ENCODE measurements at regions not wholly inside any gene's neighbourhood (a gene's known extent, or its start where the extent isn't known, plus 50 kb on each side); places are given as distances from the start of the nearest gene placed in this dataset.
"Not testable (repeated sequence)": the region's sequence is repeated elsewhere in the genome, so short reads cannot be mapped to it uniquely, and the experiment has no call there.

- DNase-seq (ENCODE audit: low spot score), result no peak
These were observed 100.4 kb upstream of the PMCH start for GRCh38 chr12:102298022-102298421.

DNA sequence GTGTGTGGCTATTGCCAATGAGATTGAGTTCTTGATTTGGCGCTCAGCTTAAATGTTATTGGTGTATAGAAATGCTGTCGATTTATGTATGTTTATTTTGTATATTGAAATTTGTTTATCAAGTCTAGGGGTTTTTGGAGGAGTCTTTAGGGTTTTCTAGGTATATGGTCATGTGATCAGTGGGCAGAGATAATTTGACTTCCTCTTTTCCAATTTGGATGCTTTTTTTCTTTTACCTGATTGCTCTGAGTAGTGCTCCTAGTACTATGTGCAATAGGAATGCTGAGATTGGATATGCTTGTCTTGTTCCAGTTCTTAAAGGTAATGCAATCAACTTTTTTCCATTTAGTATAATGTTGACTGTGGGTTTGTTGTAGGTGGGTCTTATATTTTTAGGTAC is 99.8 kb upstream of the PMCH start:
- no peak for DNase-seq (ENCODE audit: low spot score)

GRCh38 chr12:102294568-102294967 is 96.9 kb upstream of the PMCH start:
- no peak for DNase-seq (ENCODE audit: low spot score)

GRCh38 chr12:102291498-102292440 is 94.1 kb upstream of the PMCH start:
- DNase-seq (ENCODE audit: low spot score), result not testable (repeated sequence)

DNA sequence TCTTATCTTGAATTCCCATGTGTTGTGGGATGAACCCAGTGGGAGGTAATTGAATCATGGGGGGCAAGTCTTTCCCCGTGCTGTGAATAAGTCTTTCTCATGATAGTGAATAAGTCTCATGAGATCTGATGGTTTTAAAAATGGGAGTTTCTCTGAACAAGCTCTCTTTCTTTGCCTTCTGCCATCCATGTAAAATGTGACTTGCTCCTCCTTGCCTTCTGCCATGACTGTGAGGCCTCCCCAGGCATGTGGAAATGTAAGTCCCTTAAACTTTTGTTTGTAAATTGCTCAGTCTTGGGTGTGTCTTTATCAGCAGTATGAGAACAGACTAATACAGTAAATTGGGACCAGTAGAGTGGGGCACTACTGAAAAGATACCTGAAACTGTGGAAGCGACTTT is 92.1 kb upstream of the PMCH start:
- not testable (repeated sequence) for DNase-seq (ENCODE audit: low spot score)

DNA sequence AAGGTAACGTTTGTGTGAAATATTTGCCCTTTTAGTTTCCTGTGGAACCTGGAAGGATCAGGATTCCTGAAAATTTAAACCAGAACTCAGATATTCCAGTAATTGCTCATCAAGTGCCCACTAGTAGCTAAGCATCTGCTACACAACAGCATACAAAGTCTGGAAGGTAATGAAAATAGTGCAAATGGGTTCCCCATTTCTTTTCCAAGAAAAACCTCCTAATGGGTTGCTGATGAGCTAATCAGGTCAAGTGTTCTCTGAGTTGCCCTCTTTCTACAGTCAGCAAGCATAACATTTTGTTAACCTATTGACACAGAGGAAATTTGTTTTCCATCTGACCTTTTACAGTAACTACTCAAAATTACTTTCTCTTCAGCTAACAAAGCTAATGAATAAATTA is 83.6 kb upstream of the PMCH start:
- no peak for DNase-seq (ENCODE audit: low spot score)

- not testable (repeated sequence) for DNase-seq (ENCODE audit: low spot score)
These were observed 58.1 kb upstream of the PMCH start for GRCh38 chr12:102255687-102256086.

- DNase-seq (ENCODE audit: low spot score), result not testable (repeated sequence)
These were observed 53.4 kb upstream of the PMCH start for GRCh38 chr12:102251005-102251404.

DNA sequence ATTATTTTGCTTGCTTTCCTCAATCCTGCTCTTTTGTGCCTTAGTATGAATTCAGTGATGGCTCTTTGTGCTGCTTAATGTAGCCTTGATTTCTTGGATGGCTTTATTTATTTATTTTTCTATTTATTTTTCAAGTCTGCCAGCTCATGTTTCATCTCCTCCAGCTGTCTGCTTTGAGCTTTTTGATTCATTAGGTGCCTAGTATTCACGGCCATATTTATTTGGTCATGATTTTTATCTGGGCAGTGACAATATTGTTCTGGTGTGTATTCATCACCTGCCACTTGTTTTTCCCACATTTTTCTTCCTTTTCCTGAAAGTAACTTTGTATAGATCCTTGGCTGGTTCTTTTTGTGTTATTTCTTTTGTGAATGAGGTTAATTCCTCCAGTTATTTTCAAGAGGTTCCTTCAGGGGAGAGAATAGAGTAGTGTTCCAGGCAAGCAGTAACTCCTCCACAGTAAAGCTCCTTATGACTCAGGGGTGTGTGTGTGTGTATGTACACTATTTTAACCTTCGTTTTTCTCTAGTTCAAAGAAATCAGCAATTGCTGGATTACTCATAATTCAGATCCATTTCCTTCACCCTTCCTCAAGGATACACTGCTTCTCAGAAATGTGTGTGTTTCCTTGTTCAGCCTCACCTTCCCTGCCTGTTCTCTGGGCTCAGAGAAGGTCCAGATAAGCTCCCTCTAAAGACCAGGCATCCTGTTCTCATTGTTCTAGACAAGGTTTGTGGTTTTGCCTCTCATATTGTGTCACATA is 51.6 kb upstream of the PMCH start:
- DNase-seq (ENCODE audit: low spot score), result no peak
